ENCODE measurements at regions not wholly inside any gene's neighbourhood (a gene's known extent, or its start where the extent isn't known, plus 50 kb on each side); places are given as distances from the start of the nearest gene placed in this dataset.
"Not testable (repeated sequence)": the region's sequence is repeated elsewhere in the genome, so short reads cannot be mapped to it uniquely, and the experiment has no call there.

GRCh38 chr5:18999478-18999877 is 988.5 kb downstream of the CDH18 start:
- DNase-seq: no peak

- DNase-seq: no peak
Observed at GRCh38 chr5:19001054-19001453, 986.9 kb downstream of the CDH18 start.

GRCh38 chr5:19001539-19001938 is 986.5 kb downstream of the CDH18 start:
- DNase-seq: no peak

- DNase-seq: no peak
Observed at GRCh38 chr5:19002111-19002510, 985.9 kb downstream of the CDH18 start.

GRCh38 chr5:19018822-19019221 is 969.2 kb downstream of the CDH18 start:
- DNase-seq: no peak

- DNase-seq: no peak
Observed at GRCh38 chr5:19031491-19031890, 956.5 kb downstream of the CDH18 start.

GRCh38 chr5:19035816-19036215 is 952.2 kb downstream of the CDH18 start:
- DNase-seq: no peak

- no peak for DNase-seq
Observed at GRCh38 chr5:19042106-19042505, 945.9 kb downstream of the CDH18 start.

GRCh38 chr5:19044311-19044710 is 943.7 kb downstream of the CDH18 start:
- no peak for DNase-seq

- no peak for DNase-seq
Observed at GRCh38 chr5:19044931-19045695, 942.9 kb downstream of the CDH18 start.

GRCh38 chr5:19047277-19047676 is 940.7 kb downstream of the CDH18 start:
- no peak for DNase-seq

- DNase-seq: no peak
Observed at GRCh38 chr5:19048726-19049125, 939.3 kb downstream of the CDH18 start.

- no peak for DNase-seq
Observed at GRCh38 chr5:19058216-19058615, 929.8 kb downstream of the CDH18 start.

- DNase-seq: no peak
Observed at GRCh38 chr5:19064094-19064493, 923.9 kb downstream of the CDH18 start.

- no peak for DNase-seq
Observed at GRCh38 chr5:19067741-19068140, 920.3 kb downstream of the CDH18 start.

GRCh38 chr5:19098434-19098833 is 889.6 kb downstream of the CDH18 start:
- DNase-seq: no peak

- DNase-seq: no peak
Observed at GRCh38 chr5:19099195-19099594, 888.8 kb downstream of the CDH18 start.

GRCh38 chr5:19104948-19105347 is 883.1 kb downstream of the CDH18 start:
- DNase-seq: peak; percentile 0

- no peak for DNase-seq
Observed at GRCh38 chr5:19122923-19123322, 865.1 kb downstream of the CDH18 start.

GRCh38 chr5:19125956-19126713 is 861.9 kb downstream of the CDH18 start:
- DNase-seq: no peak

GRCh38 chr5:19140276-19140675 is 847.7 kb downstream of the CDH18 start:
- DNase-seq: no peak

- DNase-seq: not testable (repeated sequence)
Observed at GRCh38 chr5:19141937-19142524, 846.0 kb downstream of the CDH18 start.

- DNase-seq: not testable (repeated sequence)
Observed at GRCh38 chr5:19142713-19143414, 845.1 kb downstream of the CDH18 start.

Measured in fibroblast of upper back skin (primary cell).